Nephron (organoid): ENCODE measurements at regions not wholly inside any gene's neighbourhood (a gene's known extent, or its start where the extent isn't known, plus 50 kb on each side); places are given as distances from the start of the nearest gene placed in this dataset.

Experiments used
- H3K27ac Mint-ChIP-seq, 3 experiments: 2 replicates each; pipeline ENCODE4 v1.8.0; 2020; ENCODE audit warnings: mixed read lengths in 3 of 3, mild to moderate bottlenecking in 2 of 3, moderate library complexity in 1 of 3
- H3K27me3 Mint-ChIP-seq: 2 replicates; pipeline ENCODE4 v1.8.0; 2021; ENCODE audit warnings: low read depth, mild to moderate bottlenecking, moderate library complexity, mixed read lengths
- H3K36me3 Mint-ChIP-seq: 2 replicates; pipeline ENCODE4 v1.8.0; 2020; ENCODE audit warnings: low read depth, mixed read lengths
- H3K4me1 Mint-ChIP-seq: 2 replicates; pipeline ENCODE4 v1.8.0; 2020; ENCODE audit warnings: mixed read lengths
- H3K4me3 Mint-ChIP-seq, 3 experiments: 2 replicates each; pipeline ENCODE4 v1.8.0; 2020; ENCODE audit warnings: mild to moderate bottlenecking in 3 of 3, mixed read lengths in 3 of 3, moderate library complexity in 2 of 3
- H3K9me3 Mint-ChIP-seq: 2 replicates; pipeline ENCODE4 v1.8.0; 2020; ENCODE audit warnings: mixed read lengths
- CTCF ChIP-seq, 3 experiments: fragments of 200-600 bp; sonication (generic); IDR thresholded peaks; one replicate each; pipeline ENCODE4 v1.5.0; 2021; ENCODE audit warnings: antibody characterized with exemption in 3 of 3; ENCODE audit not compliant: unreplicated experiment in 3 of 3

- Mint-ChIP-seq H3K27me3 (no peaks in the 10 kb centered on the region), H3K4me3 (no peak overlapping the region), H3K27ac (no peak overlapping the region), H3K4me1 (no peaks in the 10 kb centered on the region), H3K36me3 (no peaks in the 10 kb centered on the region), H3K9me3 (no peaks in the 10 kb centered on the region)
- TF ChIP-seq CTCF (IDR thresholded peaks at IDR 0.05; ENCODE audit: unreplicated experiment in 3 of 3), result no peak
Measured at GRCh38 chrX:20432746-20433387, 166.2 kb upstream of the RPS6KA3 start.

GRCh38 chrX:20432048-20432447 lies 165.3 kb upstream of the RPS6KA3 start:
- Mint-ChIP-seq H3K4me1 (no peaks in the 10 kb centered on the region), H3K27me3 (no peaks in the 10 kb centered on the region), H3K27ac (no peak overlapping the region), H3K9me3 (no peaks in the 10 kb centered on the region), H3K4me3 (no peak overlapping the region), H3K36me3 (no peaks in the 10 kb centered on the region)
- no peak for TF ChIP-seq CTCF (IDR thresholded peaks at IDR 0.05; ENCODE audit: unreplicated experiment in 3 of 3)

DNA sequence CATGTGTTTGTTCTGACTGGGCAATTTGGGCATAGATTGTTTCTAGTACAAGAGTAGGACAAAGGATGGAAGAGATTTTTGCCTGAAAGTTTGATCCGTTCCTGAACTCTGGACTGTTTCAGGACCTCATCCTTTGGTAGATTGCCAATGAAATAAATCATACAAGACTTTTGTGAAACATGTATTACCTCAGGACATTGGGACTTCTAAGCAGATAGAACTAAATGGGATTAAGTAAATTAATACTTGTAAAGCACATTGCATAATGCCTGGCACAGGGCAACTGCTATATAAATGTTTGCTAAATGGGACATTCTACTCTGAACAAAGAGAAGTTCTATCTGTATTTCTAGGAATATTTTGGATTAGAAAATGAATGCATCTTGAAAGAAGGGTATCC lies 164.8 kb upstream of the RPS6KA3 start:
- Mint-ChIP-seq H3K9me3 (no peaks in the 10 kb centered on the region), H3K4me3 (no peak overlapping the region), H3K4me1 (no peaks in the 10 kb centered on the region), H3K36me3 (no peaks in the 10 kb centered on the region), H3K27ac (no peak overlapping the region), H3K27me3 (no peaks in the 10 kb centered on the region)
- no peak for TF ChIP-seq CTCF (IDR thresholded peaks at IDR 0.05; ENCODE audit: unreplicated experiment in 3 of 3)

DNA sequence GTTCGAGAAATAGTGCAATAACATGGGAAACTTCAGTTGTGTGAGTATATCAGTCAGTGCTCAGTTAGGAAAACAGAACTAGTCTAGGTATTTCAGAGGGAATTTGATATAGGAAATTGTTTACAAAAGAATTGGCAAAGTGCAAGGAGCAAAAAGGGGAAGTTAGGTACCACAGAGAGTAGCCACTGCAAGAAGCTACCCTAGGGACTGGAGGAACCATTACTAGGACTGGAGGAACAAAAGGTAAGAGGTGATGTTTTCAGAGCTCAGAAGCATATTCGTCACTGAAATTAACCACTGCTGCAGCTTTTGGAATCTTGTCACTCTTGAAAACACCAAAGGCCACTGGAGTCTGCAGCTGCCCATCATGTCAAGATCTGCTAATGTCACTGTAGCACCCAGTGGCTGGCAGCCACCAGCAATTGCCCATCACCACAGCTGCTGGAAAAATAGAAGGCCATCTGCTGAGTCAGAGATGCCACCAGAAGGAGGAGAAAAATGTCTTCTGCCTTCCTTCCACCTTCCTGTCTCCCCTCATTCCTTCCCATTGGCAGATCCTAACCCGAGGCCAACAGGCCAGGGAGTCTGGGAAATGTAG lies 160.6 kb upstream of the RPS6KA3 start:
- Mint-ChIP-seq H3K27me3 (no peaks in the 10 kb centered on the region), H3K27ac (no peak overlapping the region), H3K4me3 (no peak overlapping the region), H3K9me3 (peaks cover 4% of the 10 kb centered on the region), H3K4me1 (no peaks in the 10 kb centered on the region), H3K36me3 (no peaks in the 10 kb centered on the region)
- TF ChIP-seq CTCF (IDR thresholded peaks at IDR 0.05; ENCODE audit: unreplicated experiment in 3 of 3), result no peak

DNA sequence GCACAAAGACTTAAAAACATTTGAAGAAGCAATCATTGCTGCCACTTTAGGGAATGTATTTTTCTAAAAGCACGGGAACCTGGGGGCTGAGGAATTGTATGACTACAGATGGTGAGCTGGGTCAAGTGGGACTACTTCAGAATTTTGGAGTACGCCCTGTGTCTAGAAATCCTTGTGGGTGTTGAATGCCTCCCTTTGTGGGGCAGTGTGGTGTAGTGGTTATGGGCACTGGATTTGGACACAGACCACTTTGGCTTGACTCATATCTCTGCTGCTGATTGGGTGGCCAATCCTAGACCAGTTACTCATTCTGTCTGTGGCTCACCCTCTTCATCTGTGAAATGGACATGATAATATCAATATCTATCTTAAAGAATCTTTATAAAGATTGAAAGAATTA lies 155.0 kb upstream of the RPS6KA3 start:
- peaks cover 8% of the 10 kb centered on the region for H3K9me3 Mint-ChIP-seq
- H3K4me3 Mint-ChIP-seq, result no peak overlapping the region
- H3K36me3 Mint-ChIP-seq, result no peaks in the 10 kb centered on the region
- no peak overlapping the region for H3K27ac Mint-ChIP-seq
- no peaks in the 10 kb centered on the region for H3K4me1 Mint-ChIP-seq
- no peaks in the 10 kb centered on the region for H3K27me3 Mint-ChIP-seq
- no peak for TF ChIP-seq CTCF (IDR thresholded peaks at IDR 0.05; ENCODE audit: unreplicated experiment in 3 of 3)

GRCh38 chrX:20421275-20421674 lies 154.6 kb upstream of the RPS6KA3 start:
- no peak for TF ChIP-seq CTCF (IDR thresholded peaks at IDR 0.05; ENCODE audit: unreplicated experiment in 3 of 3)
- Mint-ChIP-seq H3K4me1 (no peaks in the 10 kb centered on the region), H3K27me3 (no peaks in the 10 kb centered on the region), H3K36me3 (no peaks in the 10 kb centered on the region), H3K4me3 (no peak overlapping the region), H3K9me3 (peaks cover 8% of the 10 kb centered on the region), H3K27ac (no peak overlapping the region)
